ENCODE measurements at regions not wholly inside any gene's neighbourhood (a gene's known extent, or its start where the extent isn't known, plus 50 kb on each side); places are given as distances from the start of the nearest gene placed in this dataset.

DNA sequence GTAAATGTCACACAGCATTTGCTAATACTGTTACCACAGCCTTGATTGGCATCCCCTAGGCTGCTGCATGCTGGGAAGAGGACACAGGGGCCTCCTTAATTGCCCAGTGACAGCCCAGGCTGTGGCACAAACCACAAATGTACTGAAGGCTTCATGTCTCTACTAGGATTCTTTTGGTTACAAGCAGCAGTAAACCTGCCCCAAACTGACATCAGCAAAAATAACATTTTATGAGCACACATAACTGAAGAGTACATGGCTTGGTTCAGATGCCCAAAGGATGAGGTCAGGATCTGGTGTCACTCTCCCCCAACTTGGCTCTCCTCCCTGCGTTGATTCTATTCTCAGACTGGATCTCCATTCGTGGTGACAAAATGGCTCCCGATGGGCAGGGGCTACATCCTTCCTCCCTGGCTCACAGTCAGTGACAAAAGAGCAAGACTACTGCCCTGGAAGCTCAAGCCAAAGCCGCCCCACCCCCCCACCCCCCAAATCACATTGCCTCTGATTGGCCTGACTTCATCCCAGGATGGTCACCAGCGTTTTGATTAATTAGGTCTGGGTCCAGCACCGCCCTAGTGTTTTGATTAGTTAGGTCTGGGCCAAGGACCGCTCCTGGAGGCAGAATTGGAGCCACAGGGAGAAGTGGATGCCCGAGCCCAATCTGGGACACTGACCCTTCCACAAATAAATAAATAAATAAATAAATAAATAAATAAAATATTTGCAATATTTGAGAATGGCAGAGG lies 180.5 kb upstream of the RBPJ start:
- DNase-seq (ENCODE audit: low read depth, low spot score), result no peak
- Histone ChIP-seq H3K27ac (peak overlapping the region; percentile 92; the same call in 1 of the 2 replicates), H3K9me3 (ENCODE audit: low read depth, low read length) (no peaks in the 10 kb centered on the region), H3K36me3 (ENCODE audit: insufficient read depth, low read length) (no peaks in the 10 kb centered on the region), H3K4me3 (no peak overlapping the region), H3K9ac (ENCODE audit: insufficient read length) (no peak overlapping the region)
- TF ChIP-seq POLR2AphosphoS5 (IDR thresholded peaks at IDR 0.05; ENCODE audit: borderline replicate concordance, low read depth, low read length) (no peak), EZH2 (IDR thresholded peaks at IDR 0.05) (no peak), FOXP2 (optimal IDR thresholded peaks at IDR 0.05; ENCODE audit: control extremely low read depth, extremely low read length, insufficient read depth) (no peak)

DNA sequence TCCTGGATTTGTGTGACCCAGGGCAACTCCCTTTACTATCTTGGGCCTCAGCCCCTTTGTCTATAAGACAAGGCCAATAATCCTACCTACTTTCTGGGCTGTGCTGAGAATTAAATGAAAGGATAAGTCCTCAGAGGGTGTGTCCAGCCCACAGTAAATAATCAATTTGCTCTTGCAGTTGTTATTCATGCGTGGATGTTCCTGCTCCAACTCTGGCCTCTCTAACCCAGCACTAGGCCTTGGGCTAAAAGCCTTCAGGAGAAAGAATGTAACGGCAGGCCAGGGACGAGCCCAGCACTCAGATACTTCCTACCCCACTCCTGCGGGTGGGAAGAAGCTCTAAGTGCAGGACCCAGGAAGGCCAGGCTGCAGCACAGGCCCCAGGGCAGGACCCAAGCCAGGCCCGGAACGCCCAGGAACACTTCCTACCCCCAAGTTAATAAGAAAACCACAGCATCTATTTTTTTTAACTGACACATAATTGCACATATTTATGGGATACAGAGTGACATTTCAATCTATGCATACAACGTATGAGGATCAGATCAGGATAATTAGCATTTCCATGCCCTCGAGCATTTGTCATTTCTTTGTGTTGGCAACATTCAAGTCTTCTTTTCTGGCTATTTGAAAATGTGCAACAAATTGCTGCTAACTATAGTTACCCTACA lies 179.6 kb upstream of the RBPJ start:
- peak overlapping the region; percentile 92 for H3K27ac ChIP-seq
- peak overlapping the region; percentile 66 for H3K4me3 ChIP-seq
- peak; percentile 72 for DNase-seq (ENCODE audit: low read depth, low spot score)
- H3K36me3 ChIP-seq (ENCODE audit: insufficient read depth, low read length), result no peaks in the 10 kb centered on the region
- H3K9ac ChIP-seq (ENCODE audit: insufficient read length), result peak overlapping the region; percentile 32
- H3K9me3 ChIP-seq (ENCODE audit: low read depth, low read length), result no peaks in the 10 kb centered on the region
- TF ChIP-seq FOXP2 (optimal IDR thresholded peaks at IDR 0.05; ENCODE audit: control extremely low read depth, extremely low read length, insufficient read depth) (no peak), EZH2 (IDR thresholded peaks at IDR 0.05) (no peak), POLR2AphosphoS5 (IDR thresholded peaks at IDR 0.05; ENCODE audit: borderline replicate concordance, low read depth, low read length) (no peak)

DNA sequence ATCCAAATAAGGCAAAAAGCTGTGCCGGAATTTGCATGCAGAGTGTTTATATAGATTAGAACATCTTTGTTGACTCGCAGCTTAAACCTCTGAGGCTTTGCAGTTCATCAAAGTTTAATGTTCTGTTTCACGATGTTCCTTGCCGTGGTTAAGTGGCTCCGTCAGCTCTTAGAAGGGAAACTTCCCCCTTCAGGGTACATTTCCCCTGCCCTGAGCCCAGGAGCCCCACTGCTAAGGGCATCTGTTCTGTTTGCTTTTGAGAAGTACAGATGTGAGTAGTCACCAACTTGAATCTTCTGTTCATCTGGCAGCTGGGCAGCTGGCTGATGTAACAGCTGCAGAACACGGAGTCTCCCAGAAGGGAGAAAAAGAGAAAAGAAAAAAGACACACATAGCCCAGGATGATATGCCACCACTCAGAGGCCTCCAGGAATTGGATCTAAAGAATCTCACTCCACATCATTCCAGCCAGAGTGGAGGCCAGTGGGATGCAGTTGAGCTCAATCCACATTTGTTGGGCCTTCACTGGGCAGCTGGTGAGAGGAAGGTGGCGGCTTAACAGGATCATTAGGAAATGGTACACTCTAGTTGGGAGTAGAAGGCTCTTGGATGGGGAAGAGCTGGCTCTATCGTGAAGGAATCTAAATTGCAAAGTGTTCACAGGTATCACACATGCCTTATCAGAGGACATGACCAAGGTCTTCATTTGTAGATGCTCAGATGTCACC lies 178.7 kb upstream of the RBPJ start:
- H3K4me3 ChIP-seq, result peak overlapping the region; percentile 66
- no peaks in the 10 kb centered on the region for H3K36me3 ChIP-seq (ENCODE audit: insufficient read depth, low read length)
- TF ChIP-seq POLR2AphosphoS5 (IDR thresholded peaks at IDR 0.05; ENCODE audit: borderline replicate concordance, low read depth, low read length) (no peak), EZH2 (IDR thresholded peaks at IDR 0.05) (no peak), FOXP2 (optimal IDR thresholded peaks at IDR 0.05; ENCODE audit: control extremely low read depth, extremely low read length, insufficient read depth) (no peak)
- H3K9ac ChIP-seq (ENCODE audit: insufficient read length), result peak overlapping the region; percentile 60
- H3K27ac ChIP-seq, result peak overlapping the region; percentile 92
- peak; percentile 2 for DNase-seq (ENCODE audit: low read depth, low spot score)
- H3K9me3 ChIP-seq (ENCODE audit: low read depth, low read length), result no peaks in the 10 kb centered on the region

DNA sequence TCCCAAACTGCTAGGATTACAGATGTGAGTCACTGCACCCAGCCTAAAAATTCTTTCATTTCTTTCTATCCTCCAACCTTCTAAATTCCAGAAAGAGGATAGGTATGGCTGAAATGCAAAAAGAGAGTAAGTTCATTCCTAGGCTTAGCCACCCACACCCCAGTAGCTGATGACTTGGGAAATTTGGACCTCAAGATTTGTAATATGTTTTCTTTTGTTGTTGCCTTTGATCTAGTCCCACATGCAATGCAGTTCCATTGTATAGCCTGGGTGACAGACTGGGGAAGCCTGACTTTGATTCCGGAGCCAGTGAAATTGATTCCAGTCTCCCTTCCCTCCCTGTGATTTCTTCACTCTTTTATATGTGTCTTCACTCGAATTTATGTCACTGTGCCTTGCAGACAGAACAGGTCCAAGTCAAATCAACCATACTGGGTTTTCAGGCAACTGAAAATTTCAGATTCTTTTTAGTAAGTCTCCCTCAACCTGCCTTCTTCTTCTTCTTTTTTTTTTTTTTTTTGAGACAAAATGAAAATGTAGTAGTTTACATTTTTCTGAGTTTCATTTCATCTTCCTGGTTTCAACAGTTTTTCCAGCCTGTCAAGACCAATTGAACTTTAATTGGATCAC lies 176.2 kb upstream of the RBPJ start:
- TF ChIP-seq POLR2AphosphoS5 (IDR thresholded peaks at IDR 0.05; ENCODE audit: borderline replicate concordance, low read depth, low read length), result no peak
- TF ChIP-seq EZH2 (IDR thresholded peaks at IDR 0.05), result no peak
- no peak for TF ChIP-seq FOXP2 (optimal IDR thresholded peaks at IDR 0.05; ENCODE audit: control extremely low read depth, extremely low read length, insufficient read depth)
- H3K4me3 ChIP-seq, result no peak overlapping the region

DNA sequence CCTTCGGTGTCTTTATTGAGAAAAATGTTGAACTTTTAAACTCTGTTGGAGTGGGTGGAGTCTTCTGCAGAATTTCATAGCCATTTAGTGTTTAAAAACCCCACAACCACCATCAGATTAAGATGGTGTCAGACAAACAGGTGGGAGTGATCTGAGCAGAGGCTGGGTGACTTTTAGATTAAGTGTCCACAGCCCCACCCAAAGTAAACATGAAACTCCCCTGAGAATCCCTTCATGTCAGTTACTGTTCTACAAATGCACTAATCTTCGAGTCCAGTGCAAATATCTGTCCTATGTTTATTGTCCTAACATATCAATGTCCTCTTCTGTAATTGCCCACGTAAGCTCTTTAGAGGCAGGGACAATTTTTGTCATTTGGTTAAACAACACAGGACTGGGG lies 175.6 kb upstream of the RBPJ start:
- DNase-seq (ENCODE audit: low read depth, low spot score), result no peak

More for the DNA sequence above, 176.2 kb upstream of the RBPJ start:
- Histone ChIP-seq H3K27ac (no peak overlapping the region), H3K36me3 (ENCODE audit: insufficient read depth, low read length) (no peaks in the 10 kb centered on the region), H3K9me3 (ENCODE audit: low read depth, low read length) (no peaks in the 10 kb centered on the region), H3K9ac (ENCODE audit: insufficient read length) (no peak overlapping the region)
- no peak for DNase-seq (ENCODE audit: low read depth, low spot score)

DNA sequence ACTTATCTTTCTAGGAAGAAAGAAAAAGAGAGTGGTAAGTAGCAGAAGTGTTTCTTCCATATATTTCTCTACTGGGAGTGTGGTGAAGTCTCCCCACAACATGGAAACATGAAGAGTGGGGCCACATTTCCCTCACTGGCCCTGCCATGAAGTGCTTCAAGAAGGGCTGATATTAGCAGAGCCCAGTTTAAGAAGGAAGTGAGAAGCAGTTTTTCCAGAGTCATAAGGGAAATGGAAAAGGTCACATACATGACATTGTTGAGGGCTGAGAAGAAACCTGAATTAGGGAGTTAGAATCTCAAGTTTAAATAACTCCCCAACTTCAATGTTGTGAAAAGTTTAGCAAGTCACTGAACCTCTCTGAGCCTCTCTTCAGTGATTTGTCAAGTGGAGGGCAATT lies 171.9 kb upstream of the RBPJ start:
- Histone ChIP-seq H3K9ac (ENCODE audit: insufficient read length) (no peak overlapping the region), H3K27ac (no peak overlapping the region), H3K4me3 (no peak overlapping the region), H3K36me3 (ENCODE audit: insufficient read depth, low read length) (no peaks in the 10 kb centered on the region), H3K9me3 (ENCODE audit: low read depth, low read length) (no peaks in the 10 kb centered on the region)
- no peak for DNase-seq (ENCODE audit: low read depth, low spot score)
- TF ChIP-seq FOXP2 (optimal IDR thresholded peaks at IDR 0.05; ENCODE audit: control extremely low read depth, extremely low read length, insufficient read depth), result no peak
- no peak for TF ChIP-seq EZH2 (IDR thresholded peaks at IDR 0.05)
- no peak for TF ChIP-seq POLR2AphosphoS5 (IDR thresholded peaks at IDR 0.05; ENCODE audit: borderline replicate concordance, low read depth, low read length)

More for the DNA sequence above, 175.6 kb upstream of the RBPJ start:
- Histone ChIP-seq H3K4me3 (no peak overlapping the region), H3K9me3 (ENCODE audit: low read depth, low read length) (no peaks in the 10 kb centered on the region), H3K9ac (ENCODE audit: insufficient read length) (no peak overlapping the region), H3K36me3 (ENCODE audit: insufficient read depth, low read length) (no peaks in the 10 kb centered on the region), H3K27ac (no peak overlapping the region)
- TF ChIP-seq FOXP2 (optimal IDR thresholded peaks at IDR 0.05; ENCODE audit: control extremely low read depth, extremely low read length, insufficient read depth) (no peak), POLR2AphosphoS5 (IDR thresholded peaks at IDR 0.05; ENCODE audit: borderline replicate concordance, low read depth, low read length) (no peak)

DNA sequence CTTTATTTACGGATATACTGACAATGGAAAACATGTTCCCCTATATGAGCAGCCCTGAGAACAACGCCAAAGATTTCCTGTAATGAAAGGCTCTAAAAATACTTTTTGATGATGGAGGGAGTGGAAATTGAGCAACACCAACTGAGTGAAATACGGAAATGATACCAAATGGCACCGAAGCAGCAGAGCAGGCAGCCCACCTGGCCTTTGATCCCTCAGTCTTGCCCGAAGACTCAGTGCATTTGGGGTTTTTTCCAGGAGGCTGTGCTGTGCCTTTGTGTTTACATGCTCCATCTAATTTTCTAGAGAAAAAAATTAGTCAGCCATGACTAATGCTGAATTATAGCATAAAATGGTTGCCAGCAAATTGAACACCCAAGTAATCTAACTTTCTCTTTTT lies 169.9 kb upstream of the RBPJ start:
- Histone ChIP-seq H3K9me3 (ENCODE audit: low read depth, low read length) (no peaks in the 10 kb centered on the region), H3K27ac (no peak overlapping the region), H3K36me3 (ENCODE audit: insufficient read depth, low read length) (no peaks in the 10 kb centered on the region), H3K4me3 (no peak overlapping the region), H3K9ac (ENCODE audit: insufficient read length) (no peak overlapping the region)
- no peak for TF ChIP-seq POLR2AphosphoS5 (IDR thresholded peaks at IDR 0.05; ENCODE audit: borderline replicate concordance, low read depth, low read length)
- TF ChIP-seq EZH2 (IDR thresholded peaks at IDR 0.05), result no peak
- TF ChIP-seq FOXP2 (optimal IDR thresholded peaks at IDR 0.05; ENCODE audit: control extremely low read depth, extremely low read length, insufficient read depth), result no peak
- DNase-seq (ENCODE audit: low read depth, low spot score), result no peak

DNA sequence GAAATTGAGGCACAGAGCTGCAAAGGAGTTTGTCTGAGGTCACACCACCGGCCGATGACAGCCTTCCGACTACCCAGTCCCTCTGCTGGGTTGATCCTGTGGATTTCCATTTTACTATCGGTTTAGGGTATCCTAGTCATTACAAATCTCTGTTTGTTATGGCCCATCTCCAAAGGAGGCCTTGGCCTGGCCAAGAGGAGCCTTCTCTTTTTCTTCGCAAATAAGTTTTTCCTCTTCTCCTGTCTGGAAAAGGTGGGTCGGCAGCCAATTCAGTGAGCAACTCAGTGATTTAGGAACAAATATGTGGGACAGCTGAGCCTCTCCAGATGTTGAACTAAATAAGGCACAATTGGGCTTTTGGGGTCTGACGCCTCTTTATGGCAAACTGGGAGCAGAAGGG lies 169.2 kb upstream of the RBPJ start:
- no peak overlapping the region for H3K4me3 ChIP-seq
- no peaks in the 10 kb centered on the region for H3K36me3 ChIP-seq (ENCODE audit: insufficient read depth, low read length)
- no peak for TF ChIP-seq EZH2 (IDR thresholded peaks at IDR 0.05)
- TF ChIP-seq POLR2AphosphoS5 (IDR thresholded peaks at IDR 0.05; ENCODE audit: borderline replicate concordance, low read depth, low read length), result no peak
- TF ChIP-seq FOXP2 (optimal IDR thresholded peaks at IDR 0.05; ENCODE audit: control extremely low read depth, extremely low read length, insufficient read depth), result no peak
- no peak overlapping the region for H3K27ac ChIP-seq
- no peaks in the 10 kb centered on the region for H3K9me3 ChIP-seq (ENCODE audit: low read depth, low read length)
- no peak overlapping the region for H3K9ac ChIP-seq (ENCODE audit: insufficient read length)
- no peak for DNase-seq (ENCODE audit: low read depth, low spot score)
